ENCODE measurements at regions not wholly inside any gene's neighbourhood (a gene's known extent, or its start where the extent isn't known, plus 50 kb on each side); places are given as distances from the start of the nearest gene placed in this dataset.

- Histone ChIP-seq H3K27me3 (ENCODE audit: low read depth) (no peaks in the 10 kb centered on the region; the same call in 1 of the 2 replicates), H3K4me1 (no peaks in the 10 kb centered on the region), H3K36me3 (replicated peaks) (no peaks in the 10 kb centered on the region), H3K4me3 (no peak overlapping the region), H3K9me3 (no peaks in the 10 kb centered on the region)
- DNase-seq (ENCODE audit: low spot score in 2 of 2) = no peak
- in situ Hi-C loops (cut with MboI; ENCODE audit: low sequenced_read_pairs) = no loop called here
These were observed 91.9 kb upstream of the C1GALT1 start for GRCh38 chr7:7090460-7090859.

- DNase-seq (ENCODE audit: low spot score in 2 of 2) = no peak
- in situ Hi-C loops (cut with MboI; ENCODE audit: low sequenced_read_pairs) = no loop called here
- Histone ChIP-seq H3K36me3 (replicated peaks) (no peaks in the 10 kb centered on the region), H3K9me3 (no peaks in the 10 kb centered on the region), H3K4me1 (no peaks in the 10 kb centered on the region), H3K4me3 (no peak overlapping the region), H3K27me3 (ENCODE audit: low read depth) (0 out of 2 replicates have a peak, but pooled peaks cover 4% of the 10 kb centered on the region)
These were observed 84.0 kb upstream of the C1GALT1 start for GRCh38 chr7:7098280-7098818.

- H3K4me3 ChIP-seq = no peak overlapping the region
- H3K27me3 ChIP-seq (ENCODE audit: low read depth) = 0 out of 2 replicates have a peak, but pooled peaks cover 4% of the 10 kb centered on the region
- in situ Hi-C loops (cut with MboI; ENCODE audit: low sequenced_read_pairs) = loop anchor here (25.0 kb wide), 1 partner anchor 313 kb away; no protein-coding TSS in a partner anchor
- peak; percentile 51 to 70 for DNase-seq (ENCODE audit: low spot score in 2 of 2)
- H3K9me3 ChIP-seq = no peaks in the 10 kb centered on the region
- H3K36me3 ChIP-seq (replicated peaks) = no peaks in the 10 kb centered on the region
- no peaks in the 10 kb centered on the region for H3K4me1 ChIP-seq
These were observed 82.7 kb upstream of the C1GALT1 start for GRCh38 chr7:7099584-7100014.

DNA sequence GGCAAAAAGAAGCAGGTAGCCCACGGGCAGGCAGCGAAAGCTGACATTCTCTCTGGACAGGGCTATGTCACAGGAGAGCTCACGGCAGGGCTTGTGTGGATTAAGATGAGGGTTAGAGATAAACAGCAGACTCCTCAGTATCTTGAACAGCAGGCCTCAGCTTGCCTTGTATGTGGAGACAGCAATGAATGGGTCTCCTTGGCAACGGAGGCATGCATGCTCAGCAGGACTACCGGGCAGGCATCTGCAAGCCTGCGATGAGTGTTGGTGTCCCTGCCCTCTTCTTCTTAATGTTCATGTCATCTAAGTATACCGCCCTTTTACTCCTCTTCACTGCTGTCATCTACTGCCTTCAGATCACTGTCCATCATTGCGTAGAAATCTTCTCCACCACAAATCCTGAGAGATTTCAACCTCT lies 81.9 kb upstream of the C1GALT1 start:
- Histone ChIP-seq H3K4me3 (no peak overlapping the region), H3K27me3 (ENCODE audit: low read depth) (0 out of 2 replicates have a peak, but pooled peaks cover 4% of the 10 kb centered on the region), H3K36me3 (replicated peaks) (no peaks in the 10 kb centered on the region), H3K9me3 (no peaks in the 10 kb centered on the region), H3K4me1 (no peaks in the 10 kb centered on the region)
- DNase-seq (ENCODE audit: low spot score in 2 of 2) = no peak
- in situ Hi-C loops (cut with MboI; ENCODE audit: low sequenced_read_pairs) = loop anchor here (25.0 kb wide), 1 partner anchor 312 kb away; no protein-coding TSS in a partner anchor

- no peaks in the 10 kb centered on the region for H3K36me3 ChIP-seq (replicated peaks)
- no peak for DNase-seq (ENCODE audit: low spot score in 2 of 2)
- H3K27me3 ChIP-seq (ENCODE audit: low read depth) = no peaks in the 10 kb centered on the region
- H3K4me3 ChIP-seq = no peak overlapping the region
- in situ Hi-C loops (cut with MboI; ENCODE audit: low sequenced_read_pairs) = loop anchor here (25.0 kb wide), 1 partner anchor 309 kb away; no protein-coding TSS in a partner anchor
- no peaks in the 10 kb centered on the region for H3K4me1 ChIP-seq
- H3K9me3 ChIP-seq = no peaks in the 10 kb centered on the region
These were observed 79.4 kb upstream of the C1GALT1 start for GRCh38 chr7:7102906-7103305.

- Histone ChIP-seq H3K27me3 (ENCODE audit: low read depth) (no peaks in the 10 kb centered on the region), H3K4me1 (no peaks in the 10 kb centered on the region), H3K4me3 (no peak overlapping the region), H3K9me3 (no peaks in the 10 kb centered on the region), H3K36me3 (replicated peaks) (no peaks in the 10 kb centered on the region)
- peak in 1 of 2 experiments; percentile 64 for DNase-seq (ENCODE audit: low spot score in 2 of 2)
- in situ Hi-C loops (cut with MboI; ENCODE audit: low sequenced_read_pairs) = loop anchor here (25.0 kb wide), 1 partner anchor 309 kb away; no protein-coding TSS in a partner anchor
These were observed 78.7 kb upstream of the C1GALT1 start for GRCh38 chr7:7103343-7104313.

DNA sequence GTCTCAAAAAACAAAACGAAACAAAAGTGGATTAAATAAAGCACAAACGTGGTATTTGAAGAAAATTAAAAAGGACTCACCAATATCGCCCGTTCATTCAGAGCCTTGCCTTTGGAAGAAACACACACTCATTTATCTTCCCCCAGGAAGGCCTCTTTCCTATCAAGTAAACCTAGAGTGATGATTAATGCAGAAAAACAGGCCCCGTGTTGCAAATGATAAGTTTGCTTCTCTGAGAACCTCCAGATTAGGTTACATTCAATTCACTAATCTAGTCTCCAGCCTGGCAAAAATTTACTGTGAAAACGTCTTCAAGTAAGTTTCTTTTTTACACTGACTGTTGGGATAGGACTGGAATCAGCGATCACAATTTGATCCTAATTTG lies 78.0 kb upstream of the C1GALT1 start:
- no peaks in the 10 kb centered on the region for H3K9me3 ChIP-seq
- no peak overlapping the region for H3K4me3 ChIP-seq
- no peaks in the 10 kb centered on the region for H3K27me3 ChIP-seq (ENCODE audit: low read depth)
- in situ Hi-C loops (cut with MboI; ENCODE audit: low sequenced_read_pairs) = loop anchor here (25.0 kb wide), 1 partner anchor 308 kb away; no protein-coding TSS in a partner anchor
- no peak for DNase-seq (ENCODE audit: low spot score in 2 of 2)
- no peaks in the 10 kb centered on the region for H3K4me1 ChIP-seq
- H3K36me3 ChIP-seq (replicated peaks) = no peaks in the 10 kb centered on the region

GRCh38 chr7:7104971-7105370 lies 77.4 kb upstream of the C1GALT1 start:
- H3K36me3 ChIP-seq (replicated peaks) = no peaks in the 10 kb centered on the region
- in situ Hi-C loops (cut with MboI; ENCODE audit: low sequenced_read_pairs) = loop anchor here (25.0 kb wide), 1 partner anchor 307 kb away; no protein-coding TSS in a partner anchor
- DNase-seq (ENCODE audit: low spot score in 2 of 2) = no peak

GRCh38 chr7:7105800-7106582 lies 76.4 kb upstream of the C1GALT1 start:
- H3K27me3 ChIP-seq (ENCODE audit: low read depth) = no peaks in the 10 kb centered on the region
- H3K36me3 ChIP-seq (replicated peaks) = no peaks in the 10 kb centered on the region
- H3K9me3 ChIP-seq = no peaks in the 10 kb centered on the region
- H3K4me3 ChIP-seq = no peak overlapping the region
- no peak for DNase-seq (ENCODE audit: low spot score in 2 of 2)
- in situ Hi-C loops (cut with MboI; ENCODE audit: low sequenced_read_pairs) = loop anchor here (25.0 kb wide), 1 partner anchor 306 kb away; no protein-coding TSS in a partner anchor
- no peaks in the 10 kb centered on the region for H3K4me1 ChIP-seq

More at GRCh38 chr7:7104971-7105370, 77.4 kb upstream of the C1GALT1 start:
- H3K27me3 ChIP-seq (ENCODE audit: low read depth) = no peaks in the 10 kb centered on the region
- H3K4me3 ChIP-seq = no peak overlapping the region
- H3K9me3 ChIP-seq = no peaks in the 10 kb centered on the region
- no peaks in the 10 kb centered on the region for H3K4me1 ChIP-seq

DNA sequence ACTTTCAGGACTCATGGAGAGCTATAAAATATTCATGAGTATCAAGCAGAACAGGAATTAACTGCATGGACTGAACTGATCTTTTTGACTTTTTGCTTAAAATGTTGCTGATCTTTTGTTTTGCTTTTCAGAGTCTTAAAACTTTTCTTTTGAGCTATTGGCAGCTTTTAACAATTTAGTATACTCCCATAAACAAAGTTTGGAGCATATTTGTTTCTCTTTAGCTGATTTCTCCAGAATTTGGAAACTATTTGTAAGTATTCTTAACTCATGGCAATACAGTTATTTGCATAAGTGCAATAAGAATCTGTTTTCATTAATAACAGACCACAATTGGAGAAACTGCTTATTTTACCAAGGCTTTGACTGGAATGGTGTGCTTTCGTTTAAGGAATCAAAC lies 73.4 kb upstream of the C1GALT1 start:
- Histone ChIP-seq H3K9me3 (no peaks in the 10 kb centered on the region), H3K4me1 (peaks cover 2% of the 10 kb centered on the region; the same call in 1 of the 2 replicates), H3K4me3 (no peak overlapping the region), H3K27me3 (ENCODE audit: low read depth) (no peaks in the 10 kb centered on the region), H3K36me3 (replicated peaks) (no peaks in the 10 kb centered on the region)
- no peak for DNase-seq (ENCODE audit: low spot score in 2 of 2)
- in situ Hi-C loops (cut with MboI; ENCODE audit: low sequenced_read_pairs) = loop anchor here (25.0 kb wide), 1 partner anchor 303 kb away; no protein-coding TSS in a partner anchor

DNA sequence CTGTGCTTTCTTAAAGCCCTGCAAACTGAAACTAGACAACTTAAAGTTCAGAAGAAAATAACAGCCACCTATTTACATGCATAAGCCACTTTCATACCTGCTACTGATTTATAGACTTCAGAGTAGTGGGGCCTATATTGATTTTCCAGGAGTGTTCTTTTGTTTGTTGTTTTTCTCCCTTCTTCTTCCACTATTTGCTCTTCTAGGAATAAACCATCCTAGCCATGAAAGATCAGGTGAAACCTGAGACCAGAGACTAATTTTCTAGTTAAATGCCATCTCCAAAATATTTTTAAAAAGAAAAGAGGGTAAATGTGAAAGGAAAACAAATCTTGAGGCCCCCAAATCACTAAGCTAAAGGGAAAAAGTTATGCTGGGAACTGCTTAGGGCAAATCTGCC lies 72.4 kb upstream of the C1GALT1 start:
- no peaks in the 10 kb centered on the region for H3K36me3 ChIP-seq (replicated peaks)
- DNase-seq (ENCODE audit: low spot score in 2 of 2) = no peak
- peaks cover 2% of the 10 kb centered on the region; the same call in 1 of the 2 replicates for H3K4me1 ChIP-seq
- no peak overlapping the region for H3K4me3 ChIP-seq
- H3K27me3 ChIP-seq (ENCODE audit: low read depth) = no peaks in the 10 kb centered on the region
- no peaks in the 10 kb centered on the region for H3K9me3 ChIP-seq
- in situ Hi-C loops (cut with MboI; ENCODE audit: low sequenced_read_pairs) = loop anchor here (25.0 kb wide), 1 partner anchor 302 kb away; no protein-coding TSS in a partner anchor

DNA sequence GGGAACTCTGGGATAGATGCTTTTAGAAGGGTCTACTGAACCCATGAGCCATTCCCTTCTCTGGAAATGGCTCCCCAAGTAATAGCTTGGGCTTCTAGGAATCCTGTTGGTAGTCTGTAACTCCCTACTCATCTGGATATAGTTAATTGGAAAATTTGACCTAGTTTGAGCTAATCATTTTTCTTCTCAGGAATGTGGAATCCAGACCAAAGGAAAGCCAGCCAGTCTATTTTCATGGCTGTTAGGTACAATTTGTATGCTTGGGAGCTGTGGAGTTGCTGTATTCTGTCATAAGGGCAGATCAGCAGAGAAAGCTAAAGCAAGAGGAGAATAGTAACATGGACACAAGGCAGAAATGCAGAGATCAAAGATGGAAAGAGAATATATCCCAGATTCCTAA lies 71.6 kb upstream of the C1GALT1 start:
- no peak for DNase-seq (ENCODE audit: low spot score in 2 of 2)
- in situ Hi-C loops (cut with MboI; ENCODE audit: low sequenced_read_pairs) = loop anchor here (25.0 kb wide), 1 partner anchor 302 kb away; no protein-coding TSS in a partner anchor
- Histone ChIP-seq H3K4me1 (peaks cover 2% of the 10 kb centered on the region; the same call in 1 of the 2 replicates), H3K36me3 (replicated peaks) (no peaks in the 10 kb centered on the region), H3K4me3 (no peak overlapping the region), H3K9me3 (no peaks in the 10 kb centered on the region), H3K27me3 (ENCODE audit: low read depth) (no peaks in the 10 kb centered on the region)

GRCh38 chr7:7112868-7113267 lies 69.5 kb upstream of the C1GALT1 start:
- no peak for DNase-seq (ENCODE audit: low spot score in 2 of 2)
- Histone ChIP-seq H3K4me1 (peaks cover 2% of the 10 kb centered on the region; the same call in 1 of the 2 replicates), H3K9me3 (no peaks in the 10 kb centered on the region), H3K36me3 (replicated peaks) (no peaks in the 10 kb centered on the region), H3K4me3 (no peak overlapping the region), H3K27me3 (ENCODE audit: low read depth) (no peaks in the 10 kb centered on the region)
- in situ Hi-C loops (cut with MboI; ENCODE audit: low sequenced_read_pairs) = loop anchor here (25.0 kb wide), 1 partner anchor 299 kb away; no protein-coding TSS in a partner anchor

Measured in HAP-1 (cell line).